ENCODE measurements at regions not wholly inside any gene's neighbourhood (a gene's known extent, or its start where the extent isn't known, plus 50 kb on each side); places are given as distances from the start of the nearest gene placed in this dataset.

GRCh38 chr10:131618587-131619267 is 282.1 kb upstream of the PPP2R2D start:
- POLR2A ChIA-PET: no interaction called here
- CTCF ChIA-PET: interaction anchor here (0.8 kb wide), 1 partner anchor 125 kb away, joined by 3 read pairs; no protein-coding TSS in a partner anchor

- CTCF ChIA-PET: no interaction called here
- POLR2A ChIA-PET: no interaction called here
Observed at GRCh38 chr10:131620314-131620713, 280.5 kb upstream of the PPP2R2D start.

- POLR2A ChIA-PET: no interaction called here
- CTCF ChIA-PET: no interaction called here
Observed at GRCh38 chr10:131620904-131621303, 279.9 kb upstream of the PPP2R2D start.

GRCh38 chr10:131621784-131622624 is 278.8 kb upstream of the PPP2R2D start:
- CTCF ChIA-PET: no interaction called here
- POLR2A ChIA-PET: no interaction called here

GRCh38 chr10:131625041-131625440 is 275.8 kb upstream of the PPP2R2D start:
- POLR2A ChIA-PET: no interaction called here
- CTCF ChIA-PET: no interaction called here

- ChIA-PET POLR2A (no interaction called here), CTCF (no interaction called here)
Observed at GRCh38 chr10:131626274-131626673, 274.5 kb upstream of the PPP2R2D start.

- POLR2A ChIA-PET: no interaction called here
Observed at GRCh38 chr10:131629026-131629770, 271.6 kb upstream of the PPP2R2D start.

GRCh38 chr10:131630772-131631258 is 270.0 kb upstream of the PPP2R2D start:
- CTCF ChIA-PET: no interaction called here
- POLR2A ChIA-PET: no interaction called here

More at GRCh38 chr10:131629026-131629770, 271.6 kb upstream of the PPP2R2D start:
- CTCF ChIA-PET: no interaction called here

GRCh38 chr10:131631619-131632018 is 269.2 kb upstream of the PPP2R2D start:
- ChIA-PET POLR2A (no interaction called here), CTCF (no interaction called here)

GRCh38 chr10:131635564-131636015 is 265.2 kb upstream of the PPP2R2D start:
- ChIA-PET POLR2A (no interaction called here), CTCF (no interaction called here)

GRCh38 chr10:131636116-131636515 is 264.7 kb upstream of the PPP2R2D start:
- ChIA-PET POLR2A (no interaction called here), CTCF (no interaction called here)

GRCh38 chr10:131636841-131637724 is 263.7 kb upstream of the PPP2R2D start:
- ChIA-PET POLR2A (no interaction called here), CTCF (no interaction called here)

- CTCF ChIA-PET: no interaction called here
- POLR2A ChIA-PET: no interaction called here
Observed at GRCh38 chr10:131638049-131638879, 262.5 kb upstream of the PPP2R2D start.

- ChIA-PET POLR2A (no interaction called here), CTCF (no interaction called here)
Observed at GRCh38 chr10:131638880-131639278, 261.9 kb upstream of the PPP2R2D start.

- CTCF ChIA-PET: no interaction called here
Observed at GRCh38 chr10:131640045-131640644, 260.7 kb upstream of the PPP2R2D start.

GRCh38 chr10:131641231-131641630 is 259.6 kb upstream of the PPP2R2D start:
- POLR2A ChIA-PET: no interaction called here
- CTCF ChIA-PET: no interaction called here

More at GRCh38 chr10:131640045-131640644, 260.7 kb upstream of the PPP2R2D start:
- POLR2A ChIA-PET: no interaction called here

GRCh38 chr10:131641898-131642297 is 258.9 kb upstream of the PPP2R2D start:
- POLR2A ChIA-PET: no interaction called here
- CTCF ChIA-PET: no interaction called here

GRCh38 chr10:131642966-131643365 is 257.8 kb upstream of the PPP2R2D start:
- ChIA-PET CTCF (no interaction called here), POLR2A (no interaction called here)

All from activated CD8-positive, alpha-beta memory T cell treated with anti-CD3 and anti-CD28 coated beads for 36 hours (primary cell).